Ishikawa (cell line): ENCODE measurements at regions not wholly inside any gene's neighbourhood (a gene's known extent, or its start where the extent isn't known, plus 50 kb on each side); places are given as distances from the start of the nearest gene placed in this dataset.

Experiments
- CEBPB ChIP-seq: IDR thresholded peaks from 2 replicates; pipeline ENCODE4 v1.6.1; 2012
- CREB1 ChIP-seq: IDR thresholded peaks from 2 replicates; pipeline ENCODE4 v1.6.1; 2012; ENCODE audit warnings: low read depth
- EGR1 ChIP-seq: IDR thresholded peaks from 2 replicates; pipeline ENCODE4 v1.6.1; 2012
- EP300 ChIP-seq: IDR thresholded peaks from 2 replicates; pipeline ENCODE4 v1.6.1; 2012; ENCODE audit warnings: borderline replicate concordance
- FOXM1 ChIP-seq: IDR thresholded peaks from 2 replicates; pipeline ENCODE4 v1.6.1; 2012; ENCODE audit warnings: low read depth, borderline replicate concordance
- MAX ChIP-seq: IDR thresholded peaks from 2 replicates; pipeline ENCODE4 v1.6.1; 2012
- NFIC ChIP-seq: IDR thresholded peaks from 2 replicates; pipeline ENCODE4 v1.6.1; 2012
- RAD21 ChIP-seq: IDR thresholded peaks from 2 replicates; pipeline ENCODE4 v1.6.1; 2012; ENCODE audit warnings: low read depth
- REST ChIP-seq: IDR thresholded peaks from 2 replicates; pipeline ENCODE4 v1.6.1; 2012; ENCODE audit warnings: low read depth, mild to moderate bottlenecking
- TAF1 ChIP-seq: IDR thresholded peaks from 2 replicates; pipeline ENCODE4 v1.6.1; 2012; ENCODE audit warnings: low read depth, mild to moderate bottlenecking
- TCF12 ChIP-seq: IDR thresholded peaks from 2 replicates; pipeline ENCODE4 v1.6.1; 2012; ENCODE audit warnings: low read depth
- TEAD4 ChIP-seq: IDR thresholded peaks from 2 replicates; pipeline ENCODE4 v1.6.1; 2012
- USF1 ChIP-seq: IDR thresholded peaks from 2 replicates; pipeline ENCODE4 v1.6.1; 2012
- YY1 ChIP-seq: IDR thresholded peaks from 2 replicates; pipeline ENCODE4 v1.6.1; 2012; ENCODE audit warnings: low read depth
- ZBTB7A ChIP-seq: IDR thresholded peaks from 2 replicates; pipeline ENCODE4 v1.6.1; 2012; ENCODE audit warnings: low read depth

DNA sequence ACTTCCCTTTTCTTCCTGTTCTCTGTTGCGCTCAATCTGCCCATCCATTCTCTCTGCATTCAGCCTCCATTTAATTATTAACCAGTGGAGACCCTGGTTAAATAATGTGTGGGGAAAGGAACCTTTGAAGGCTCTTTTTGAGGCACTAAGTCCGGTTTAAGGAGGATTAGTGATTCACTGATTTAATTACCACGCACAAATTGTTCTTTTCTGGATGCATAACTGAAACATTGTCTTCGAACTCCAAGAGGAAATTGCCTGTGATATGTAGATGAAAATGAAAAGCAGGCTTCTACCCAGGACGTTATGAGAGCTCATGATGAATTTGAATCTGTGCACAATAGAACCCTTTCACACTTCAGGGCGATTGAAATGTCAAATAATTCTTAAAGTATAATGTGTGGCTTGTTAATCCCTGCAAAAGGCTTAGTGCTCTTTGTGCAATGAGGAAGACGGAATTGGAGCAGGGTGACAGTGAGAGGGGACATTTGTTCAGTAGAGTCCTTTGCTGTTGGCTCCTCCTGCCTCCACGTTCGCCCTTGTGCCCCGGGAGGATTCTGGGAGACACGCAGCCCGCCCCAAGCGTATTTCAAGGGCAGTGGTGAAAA is 51.1 kb upstream of the ZNF236 start:
- TF ChIP-seq REST = no peak
- TF ChIP-seq YY1 = no peak
- TF ChIP-seq EGR1 = no peak
- TF ChIP-seq TAF1 = no peak
- no peak for TF ChIP-seq MAX
- no peak for TF ChIP-seq TCF12
- TF ChIP-seq ZBTB7A = no peak
- TF ChIP-seq EP300 = no peak
- no peak for TF ChIP-seq RAD21
- TF ChIP-seq FOXM1 = no peak
- TF ChIP-seq TEAD4 = no peak
- TF ChIP-seq CREB1 = no peak
- no peak for TF ChIP-seq USF1
- TF ChIP-seq CEBPB = no peak
- TF ChIP-seq NFIC = no peak

- TF ChIP-seq TEAD4 = no peak
- TF ChIP-seq MAX = no peak
- no peak for TF ChIP-seq EP300
- no peak for TF ChIP-seq FOXM1
- TF ChIP-seq NFIC = no peak
- TF ChIP-seq REST = no peak
- TF ChIP-seq TCF12 = no peak
- TF ChIP-seq EGR1 = no peak
- TF ChIP-seq RAD21 = no peak
- TF ChIP-seq CREB1 = no peak
- TF ChIP-seq ZBTB7A = no peak
- no peak for TF ChIP-seq CEBPB
- no peak for TF ChIP-seq YY1
- no peak for TF ChIP-seq USF1
- TF ChIP-seq TAF1 = no peak
Observed at GRCh38 chr18:76767954-76768353, 54.4 kb upstream of the ZNF236 start.

GRCh38 chr18:76766429-76766828 is 55.9 kb upstream of the ZNF236 start:
- TF ChIP-seq NFIC (no peak), MAX (no peak), ZBTB7A (no peak)

GRCh38 chr18:76765649-76766048 is 56.7 kb upstream of the ZNF236 start:
- TF ChIP-seq CEBPB (no peak), TAF1 (no peak), TEAD4 (no peak), EGR1 (no peak), EP300 (no peak), MAX (no peak), NFIC (no peak), CREB1 (no peak), YY1 (no peak), USF1 (no peak), TCF12 (no peak), ZBTB7A (no peak), RAD21 (no peak), FOXM1 (no peak), REST (no peak)
